ENCODE measurements at regions not wholly inside any gene's neighbourhood (a gene's known extent, or its start where the extent isn't known, plus 50 kb on each side); places are given as distances from the start of the nearest gene placed in this dataset.
"Not testable (repeated sequence)": the region's sequence is repeated elsewhere in the genome, so short reads cannot be mapped to it uniquely, and the experiment has no call there.

- not testable (repeated sequence) for TF ChIP-seq CTCF, EZH2, EZH2phosphoT487 (IDR thresholded peaks at IDR 0.05)
These were observed 513.5 kb downstream of the TTLL7 start for GRCh38 chr1:83485314-83486019.
